NCI-H510A (cell line): ENCODE measurements at regions not wholly inside any gene's neighbourhood (a gene's known extent, or its start where the extent isn't known, plus 50 kb on each side); places are given as distances from the start of the nearest gene placed in this dataset.
"Not testable (repeated sequence)": the region's sequence is repeated elsewhere in the genome, so short reads cannot be mapped to it uniquely, and the experiment has no call there.

Experiments used
- DNase-seq: peaks from one replicate; lab custom pipeline; 2025; lab: John Stamatoyannopoulos, UW

- DNase-seq: no peak
Measured at GRCh38 chr3:35849496-35849895, 210.2 kb downstream of the ARPP21 start.

GRCh38 chr3:35849963-35850362, 210.6 kb downstream of the ARPP21 start:
- DNase-seq: no peak

GRCh38 chr3:35857004-35857403, 217.7 kb downstream of the ARPP21 start:
- no peak for DNase-seq

- no peak for DNase-seq
Measured at GRCh38 chr3:35862057-35862456, 222.7 kb downstream of the ARPP21 start.

GRCh38 chr3:35864871-35865270, 225.5 kb downstream of the ARPP21 start:
- DNase-seq: no peak

GRCh38 chr3:35867791-35868190, 228.5 kb downstream of the ARPP21 start:
- DNase-seq: no peak

GRCh38 chr3:35871009-35871408, 231.7 kb downstream of the ARPP21 start:
- DNase-seq: no peak

- DNase-seq: no peak
Measured at GRCh38 chr3:35883929-35884328, 244.6 kb downstream of the ARPP21 start.

- DNase-seq: no peak
Measured at GRCh38 chr3:35894735-35895134, 255.4 kb downstream of the ARPP21 start.

- DNase-seq: no peak
Measured at GRCh38 chr3:35899245-35899644, 259.9 kb downstream of the ARPP21 start.

GRCh38 chr3:35900079-35900478, 260.8 kb downstream of the ARPP21 start:
- no peak for DNase-seq

GRCh38 chr3:35908366-35909232, 269.3 kb downstream of the ARPP21 start:
- DNase-seq: no peak

GRCh38 chr3:35919160-35919559, 279.8 kb downstream of the ARPP21 start:
- DNase-seq: no peak

GRCh38 chr3:35921718-35922117, 282.4 kb downstream of the ARPP21 start:
- DNase-seq: no peak

GRCh38 chr3:35924070-35924469, 284.7 kb downstream of the ARPP21 start:
- not testable (repeated sequence) for DNase-seq

- DNase-seq: no peak
Measured at GRCh38 chr3:35927441-35927840, 288.1 kb downstream of the ARPP21 start.

GRCh38 chr3:35929158-35929557, 289.8 kb downstream of the ARPP21 start:
- no peak for DNase-seq

GRCh38 chr3:35931867-35932266, 292.5 kb downstream of the ARPP21 start:
- DNase-seq: no peak

- DNase-seq: no peak
Measured at GRCh38 chr3:35932995-35933394, 293.7 kb downstream of the ARPP21 start.

GRCh38 chr3:35936571-35936970, 297.2 kb downstream of the ARPP21 start:
- no peak for DNase-seq

- no peak for DNase-seq
Measured at GRCh38 chr3:35944926-35945710, 305.8 kb downstream of the ARPP21 start.

- no peak for DNase-seq
Measured at GRCh38 chr3:35946121-35946853, 307.0 kb downstream of the ARPP21 start.
